GM12865 (cell line): ENCODE measurements at regions not wholly inside any gene's neighbourhood (a gene's known extent, or its start where the extent isn't known, plus 50 kb on each side); places are given as distances from the start of the nearest gene placed in this dataset.
A peak's percentile ranks its signal among the peaks of the same experiment; 100 is the strongest.

Experiments
- DNase-seq: peaks from one replicate; pipeline ENCODE4 v3.0.0; 2010; ENCODE audit warnings: low read depth
- H3K4me3 ChIP-seq: 2 replicates; pipeline ENCODE4 v1.5.1; 2011; ENCODE audit warnings: mild to moderate bottlenecking, low read depth, low read length, control low read depth
- CTCF ChIP-seq: IDR thresholded peaks from 2 replicates; pipeline ENCODE4 v1.5.1; 2011; ENCODE audit warnings: low read length, control low read depth, low read depth, inconsistent platforms; ENCODE audit not compliant: insufficient read depth; ENCODE audit errors: missing control alignments

GRCh38 chr2:102975996-102976975 is 214.5 kb downstream of the TMEM182 start:
- peak; percentile 36 for DNase-seq
- peak; percentile 56 for TF ChIP-seq CTCF
- no peak overlapping the region for H3K4me3 ChIP-seq

GRCh38 chr2:102977426-102978090 is 215.7 kb downstream of the TMEM182 start:
- DNase-seq = no peak
- H3K4me3 ChIP-seq = no peak overlapping the region
- TF ChIP-seq CTCF = no peak

- no peak for TF ChIP-seq CTCF
These were observed 216.3 kb downstream of the TMEM182 start for GRCh38 chr2:102978091-102978490.

GRCh38 chr2:102979429-102979828 is 217.6 kb downstream of the TMEM182 start:
- no peak overlapping the region for H3K4me3 ChIP-seq
- no peak for TF ChIP-seq CTCF
- DNase-seq = no peak

More at GRCh38 chr2:102978091-102978490, 216.3 kb downstream of the TMEM182 start:
- H3K4me3 ChIP-seq = no peak overlapping the region
- no peak for DNase-seq

- no peak overlapping the region for H3K4me3 ChIP-seq
- no peak for DNase-seq
- no peak for TF ChIP-seq CTCF
These were observed 222.0 kb downstream of the TMEM182 start for GRCh38 chr2:102983786-102984185.

GRCh38 chr2:102986826-102987490 is 225.1 kb downstream of the TMEM182 start:
- no peak for DNase-seq
- H3K4me3 ChIP-seq = no peak overlapping the region
- TF ChIP-seq CTCF = no peak
